Stimulated activated CD8-positive, alpha-beta memory T cell treated with anti-CD3 and anti-CD28 coated beads, Interleukin-15, amount 100 ng/mL, for 4 hours (primary cell): ENCODE measurements at regions not wholly inside any gene's neighbourhood (a gene's known extent, or its start where the extent isn't known, plus 50 kb on each side); places are given as distances from the start of the nearest gene placed in this dataset.

Experiments used
- DNase-seq, 2 donors: peaks; one replicate each; pipeline ENCODE4 v3.0.0-alpha.2; 2020; ENCODE audit warnings: low read depth in 2 of 2

DNA sequence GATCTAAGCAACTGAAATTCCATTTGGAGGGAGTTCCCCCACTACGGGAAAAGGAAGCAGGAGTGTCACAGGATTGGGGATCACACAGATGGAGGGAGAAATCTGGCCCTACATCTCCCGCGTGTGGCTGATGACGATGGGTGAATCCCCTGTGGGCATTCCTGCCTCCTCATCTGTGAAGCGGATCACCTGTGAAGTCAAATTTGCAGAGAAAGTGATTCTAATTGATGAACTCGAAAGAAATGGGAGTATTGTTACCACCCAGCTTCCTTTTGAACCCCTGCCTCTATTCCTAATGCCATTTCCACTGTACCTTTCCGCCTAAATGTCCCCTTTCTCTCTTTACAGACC, 92.0 kb downstream of the CMPK2 start:
- no peak for DNase-seq

- no peak for DNase-seq
These were observed 89.6 kb downstream of the CMPK2 start for GRCh38 chr2:6776125-6776524.

- DNase-seq = no peak
These were observed 88.1 kb downstream of the CMPK2 start for GRCh38 chr2:6777626-6778025.

- no peak for DNase-seq
These were observed 84.9 kb downstream of the CMPK2 start for GRCh38 chr2:6780765-6781274.

GRCh38 chr2:6782517-6783237, 83.0 kb downstream of the CMPK2 start:
- no peak for DNase-seq

GRCh38 chr2:6783238-6783614, 82.5 kb downstream of the CMPK2 start:
- DNase-seq = no peak

DNA sequence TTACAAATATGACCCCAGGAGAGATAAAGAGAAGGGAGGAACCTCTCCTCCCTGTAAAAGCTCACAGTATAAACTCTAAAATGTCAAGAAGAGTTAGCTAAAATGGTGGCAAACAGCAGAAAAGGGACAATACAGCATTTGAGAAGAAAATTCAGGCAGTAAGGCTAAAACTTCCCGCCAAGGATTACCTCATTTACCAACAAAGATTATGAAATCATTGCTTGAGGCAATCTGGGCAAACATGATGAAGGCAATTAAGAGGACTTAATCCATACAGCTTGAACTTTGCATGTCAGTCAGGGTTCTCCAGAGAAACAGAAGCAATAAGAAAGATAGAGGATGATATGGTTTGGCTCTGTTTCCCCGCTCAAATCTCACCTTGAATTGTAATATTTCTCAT, 81.4 kb downstream of the CMPK2 start:
- DNase-seq = no peak

GRCh38 chr2:6785493-6785892, 80.2 kb downstream of the CMPK2 start:
- no peak for DNase-seq

DNA sequence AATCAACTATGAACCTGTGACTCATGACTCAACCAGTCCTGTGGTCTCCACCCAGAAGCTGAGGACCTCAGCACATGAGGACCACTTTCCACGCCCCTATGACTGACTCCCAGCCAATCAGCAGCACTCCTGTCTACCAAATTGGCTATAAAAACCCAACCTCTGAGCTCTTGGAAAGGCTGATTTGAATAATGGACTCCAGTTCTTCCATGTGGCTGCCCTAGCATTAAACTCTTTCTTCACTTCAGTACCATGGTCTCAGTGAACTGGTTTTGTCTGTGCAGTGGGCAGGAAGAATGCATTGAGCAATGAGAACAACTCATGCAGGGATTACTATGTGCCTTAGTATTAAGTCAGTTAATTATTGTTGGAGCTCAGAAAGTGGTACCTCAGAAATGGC, 78.3 kb downstream of the CMPK2 start:
- no peak for DNase-seq

- DNase-seq = no peak
These were observed 77.1 kb downstream of the CMPK2 start for GRCh38 chr2:6788614-6789013.

- DNase-seq = no peak
These were observed 76.1 kb downstream of the CMPK2 start for GRCh38 chr2:6789559-6790138.

DNA sequence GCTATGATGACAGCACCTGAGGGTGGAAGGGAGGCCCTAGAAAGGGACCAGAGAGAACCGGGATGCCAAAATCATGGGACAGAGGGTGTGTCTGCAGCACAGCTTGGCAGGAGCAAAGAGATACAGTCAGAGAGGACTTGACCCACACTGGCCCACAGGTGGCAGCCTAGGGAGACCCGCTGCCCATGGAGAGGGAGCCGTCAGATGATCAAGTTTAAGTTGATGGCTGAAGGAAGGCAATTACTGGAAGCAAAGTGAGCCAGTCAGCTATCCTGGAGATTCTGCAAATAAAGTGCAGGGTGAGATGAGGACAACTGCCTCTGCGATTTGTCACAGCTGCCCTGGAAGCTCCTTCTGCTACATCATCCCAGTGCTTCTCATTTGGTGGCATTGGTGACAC, 74.0 kb downstream of the CMPK2 start:
- DNase-seq = no peak

GRCh38 chr2:6792883-6793282, 72.8 kb downstream of the CMPK2 start:
- no peak for DNase-seq

GRCh38 chr2:6793371-6793770, 72.3 kb downstream of the CMPK2 start:
- DNase-seq = no peak

DNA sequence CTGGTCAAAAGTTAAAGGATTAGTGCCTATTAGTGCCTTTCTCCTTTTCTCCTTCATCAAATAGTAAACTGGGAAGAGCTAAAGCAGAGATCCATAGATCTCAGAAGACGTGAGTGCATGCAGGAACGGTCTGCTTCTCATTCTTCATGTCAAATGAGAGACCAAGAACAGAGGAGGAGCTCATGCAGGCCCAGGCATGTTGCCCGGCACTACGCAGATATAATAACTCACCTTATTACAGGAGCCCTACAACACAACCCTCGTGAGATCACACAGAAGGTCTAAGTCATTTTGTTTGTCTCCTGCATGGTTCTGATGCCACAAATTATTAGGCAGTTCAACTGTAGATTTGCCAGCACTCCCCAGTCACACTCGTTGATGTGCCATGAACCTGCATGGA, 71.8 kb downstream of the CMPK2 start:
- DNase-seq = no peak

- no peak for DNase-seq
These were observed 71.3 kb downstream of the CMPK2 start for GRCh38 chr2:6794448-6794847.
